Uterus (tissue), 2 donors: ENCODE measurements at regions not wholly inside any gene's neighbourhood (a gene's known extent, or its start where the extent isn't known, plus 50 kb on each side); places are given as distances from the start of the nearest gene placed in this dataset.

ENCODE experiments used
- POLR2A ChIP-seq, 2 donors: fragments of 450-650 bp; IDR thresholded peaks; one replicate each; pipeline ENCODE4 v1.6.1; 2016; ENCODE audit warnings: antibody characterized with exemption in 2 of 2, mild to moderate bottlenecking in 1 of 2, moderate library complexity in 1 of 2
- TF ChIP-seq, protein P1 (sequence below), 4 experiments: fragments of 200-600 bp in 2 of 4; fragments of 450-650 bp in 2 of 4; sonication (generic) in 2 of 4; IDR thresholded peaks; one replicate each; pipeline ENCODE4 v1.5.1; 2016 to 2019; ENCODE audit warnings: antibody characterized with exemption in 4 of 4, mild to moderate bottlenecking in 2 of 4, moderate library complexity in 1 of 4

DNA sequence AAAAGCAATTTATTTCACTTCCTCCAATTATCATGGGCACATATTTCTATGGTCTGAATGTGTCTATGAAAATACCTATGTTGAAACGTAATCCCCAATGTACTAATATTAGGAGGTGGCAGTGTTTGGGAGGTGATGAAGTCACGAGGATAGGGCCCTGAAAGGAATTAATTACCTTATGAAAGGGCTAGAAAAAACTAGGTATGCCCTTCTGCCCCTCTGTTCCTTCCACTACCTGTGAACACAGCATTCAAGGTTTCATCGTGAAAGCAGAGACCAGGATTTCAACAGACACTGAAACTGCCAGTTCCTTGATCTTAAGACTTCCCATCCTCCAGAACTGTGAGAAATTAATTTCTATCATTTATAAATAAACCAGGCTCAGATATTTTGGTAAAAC, 1037.1 kb upstream of the C9orf72 start:
- TF ChIP-seq, protein P1, sequence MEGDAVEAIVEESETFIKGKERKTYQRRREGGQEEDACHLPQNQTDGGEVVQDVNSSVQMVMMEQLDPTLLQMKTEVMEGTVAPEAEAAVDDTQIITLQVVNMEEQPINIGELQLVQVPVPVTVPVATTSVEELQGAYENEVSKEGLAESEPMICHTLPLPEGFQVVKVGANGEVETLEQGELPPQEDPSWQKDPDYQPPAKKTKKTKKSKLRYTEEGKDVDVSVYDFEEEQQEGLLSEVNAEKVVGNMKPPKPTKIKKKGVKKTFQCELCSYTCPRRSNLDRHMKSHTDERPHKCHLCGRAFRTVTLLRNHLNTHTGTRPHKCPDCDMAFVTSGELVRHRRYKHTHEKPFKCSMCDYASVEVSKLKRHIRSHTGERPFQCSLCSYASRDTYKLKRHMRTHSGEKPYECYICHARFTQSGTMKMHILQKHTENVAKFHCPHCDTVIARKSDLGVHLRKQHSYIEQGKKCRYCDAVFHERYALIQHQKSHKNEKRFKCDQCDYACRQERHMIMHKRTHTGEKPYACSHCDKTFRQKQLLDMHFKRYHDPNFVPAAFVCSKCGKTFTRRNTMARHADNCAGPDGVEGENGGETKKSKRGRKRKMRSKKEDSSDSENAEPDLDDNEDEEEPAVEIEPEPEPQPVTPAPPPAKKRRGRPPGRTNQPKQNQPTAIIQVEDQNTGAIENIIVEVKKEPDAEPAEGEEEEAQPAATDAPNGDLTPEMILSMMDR (IDR thresholded peaks at IDR 0.05) = no peak
- TF ChIP-seq POLR2A (IDR thresholded peaks at IDR 0.05) = no peak
